HG02610 (cell line): ENCODE measurements at regions not wholly inside any gene's neighbourhood (a gene's known extent, or its start where the extent isn't known, plus 50 kb on each side); places are given as distances from the start of the nearest gene placed in this dataset.

Experiments used
- ATAC-seq: cut with Tn5 transposase; IDR thresholded peaks from one replicate; pipeline ENCODE4 v1.9.1; 2021; ENCODE audit warnings: mild to moderate bottlenecking, moderate library complexity; ENCODE audit not compliant: unreplicated experiment

DNA sequence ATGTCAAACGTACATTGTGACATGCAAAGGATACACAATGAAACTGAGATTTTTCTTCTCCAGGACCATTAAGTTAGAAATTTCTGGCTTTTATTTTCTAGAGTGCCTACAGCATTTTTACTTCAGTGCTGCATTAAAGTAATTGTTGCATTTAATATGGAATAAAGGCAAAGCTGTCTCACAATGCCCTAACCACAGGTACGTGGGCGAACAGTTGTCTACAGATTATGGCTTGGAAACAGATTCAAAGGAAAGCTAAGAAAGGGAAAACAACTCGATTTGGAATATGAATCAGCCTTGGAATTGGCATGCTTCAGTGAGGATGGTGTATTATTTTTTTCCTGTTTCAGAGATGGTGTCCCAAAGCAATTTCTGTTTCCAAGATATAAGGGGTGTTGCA, 79.1 kb upstream of the TUSC7 start:
- ATAC-seq, result no peak

- no peak for ATAC-seq
These were observed 69.9 kb upstream of the TUSC7 start for GRCh38 chr3:116639641-116640040.

- no peak for ATAC-seq
These were observed 69.5 kb upstream of the TUSC7 start for GRCh38 chr3:116640109-116640508.

- ATAC-seq, result no peak
These were observed 66.6 kb upstream of the TUSC7 start for GRCh38 chr3:116643001-116643400.

DNA sequence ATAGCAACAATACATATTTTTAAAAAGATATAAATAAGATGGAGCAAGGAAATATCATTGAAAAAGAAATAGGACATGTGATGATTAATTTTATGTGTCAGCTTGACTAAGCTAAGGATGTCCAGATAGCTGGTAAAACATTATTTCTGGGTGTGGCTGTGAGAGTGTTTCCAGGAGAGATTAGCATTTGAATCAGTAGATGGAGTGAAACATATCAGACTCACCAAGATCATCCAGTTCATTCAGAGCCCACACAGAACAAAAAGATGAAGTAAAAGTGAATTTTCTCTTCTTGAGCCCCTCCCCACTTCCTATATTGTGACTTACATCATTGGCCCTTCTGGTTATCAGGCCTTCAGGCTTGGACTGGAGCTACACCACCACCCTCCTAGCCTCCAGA, 61.6 kb upstream of the TUSC7 start:
- no peak for ATAC-seq
